DOHH2 (cell line): ENCODE measurements at regions not wholly inside any gene's neighbourhood (a gene's known extent, or its start where the extent isn't known, plus 50 kb on each side); places are given as distances from the start of the nearest gene placed in this dataset.
"Not testable (repeated sequence)": the region's sequence is repeated elsewhere in the genome, so short reads cannot be mapped to it uniquely, and the experiment has no call there.

Experiments
- H3F3A ChIP-seq: fragments of 200-600 bp; sonication (generic), shearing (Covaris generic); 2 replicates; pipeline ENCODE4 v1.6.0; 2016; ENCODE audit warnings: antibody characterized with exemption, mild to moderate bottlenecking; ENCODE audit not compliant: control insufficient read depth, insufficient read depth
- H3K27ac ChIP-seq: fragments of 200-600 bp; sonication (generic); 2 replicates; pipeline ENCODE4 v1.5.1; 2014; ENCODE audit warnings: low read depth, mild to moderate bottlenecking, low read length, moderate library complexity
- H3K27me3 ChIP-seq: fragments of 200-600 bp; sonication (generic); 2 replicates; pipeline ENCODE4 v1.6.1; 2014; ENCODE audit warnings: mild to moderate bottlenecking, low read length, mixed read lengths; ENCODE audit not compliant: control insufficient read depth
- H3K36me3 ChIP-seq: fragments of 200-600 bp; sonication (generic); 2 replicates; pipeline ENCODE4 v1.6.1; 2014; ENCODE audit warnings: mild to moderate bottlenecking, low read length, moderate library complexity, mixed read lengths; ENCODE audit not compliant: control insufficient read depth
- H3K4me1 ChIP-seq: fragments of 200-600 bp; sonication (generic); 2 replicates; pipeline ENCODE4 v1.6.1; 2014; ENCODE audit warnings: mild to moderate bottlenecking, low read length, mixed read lengths; ENCODE audit not compliant: control insufficient read depth
- H3K4me2 ChIP-seq: fragments of 200-600 bp; sonication (generic); 2 replicates; pipeline ENCODE4 v1.6.0; 2014; ENCODE audit warnings: mild to moderate bottlenecking, low read length, moderate library complexity
- H3K4me3 ChIP-seq: fragments of 200-600 bp; sonication (generic); 2 replicates; pipeline ENCODE4 v1.5.1; 2014; ENCODE audit warnings: mild to moderate bottlenecking, low read length, mixed read lengths
- H3K79me2 ChIP-seq: fragments of 200-600 bp; sonication (generic); 2 replicates; pipeline ENCODE4 v1.6.1; 2014; ENCODE audit warnings: mild to moderate bottlenecking, low read length, mixed read lengths; ENCODE audit not compliant: control insufficient read depth
- H3K9me2 ChIP-seq: fragments of 200-600 bp; sonication (generic); replicated peaks from 2 replicates; pipeline ENCODE4 v1.6.1; 2014; ENCODE audit warnings: mild to moderate bottlenecking, low read length, mixed read lengths; ENCODE audit not compliant: control insufficient read depth
- H3K9me3 ChIP-seq: fragments of 200-600 bp; sonication (generic); 2 replicates; pipeline ENCODE4 v1.6.1; 2014; ENCODE audit warnings: antibody characterized with exemption, low read length, mixed read lengths; ENCODE audit not compliant: control insufficient read depth, insufficient read depth
- H4K20me1 ChIP-seq: fragments of 200-600 bp; sonication (generic); 2 replicates; pipeline ENCODE4 v1.6.0; 2014; ENCODE audit warnings: low read depth, mild to moderate bottlenecking, antibody characterized with exemption, low read length, moderate library complexity; ENCODE audit not compliant: control insufficient read depth, insufficient read depth
- EZH2phosphoT487 ChIP-seq: fragments of 200-600 bp; sonication (generic); IDR thresholded peaks from 2 replicates; pipeline ENCODE4 v1.6.1; 2017; ENCODE audit warnings: borderline replicate concordance, mild to moderate bottlenecking, antibody characterized with exemption, low read length, moderate library complexity, mixed read lengths
- TF ChIP-seq, protein P1 (sequence below): fragments of 200-600 bp; sonication (generic); IDR thresholded peaks from one replicate; pipeline ENCODE4 v1.5.1; 2014; ENCODE audit warnings: antibody characterized with exemption, mild to moderate bottlenecking, low read depth, low read length; ENCODE audit not compliant: poor library complexity, severe bottlenecking

DNA sequence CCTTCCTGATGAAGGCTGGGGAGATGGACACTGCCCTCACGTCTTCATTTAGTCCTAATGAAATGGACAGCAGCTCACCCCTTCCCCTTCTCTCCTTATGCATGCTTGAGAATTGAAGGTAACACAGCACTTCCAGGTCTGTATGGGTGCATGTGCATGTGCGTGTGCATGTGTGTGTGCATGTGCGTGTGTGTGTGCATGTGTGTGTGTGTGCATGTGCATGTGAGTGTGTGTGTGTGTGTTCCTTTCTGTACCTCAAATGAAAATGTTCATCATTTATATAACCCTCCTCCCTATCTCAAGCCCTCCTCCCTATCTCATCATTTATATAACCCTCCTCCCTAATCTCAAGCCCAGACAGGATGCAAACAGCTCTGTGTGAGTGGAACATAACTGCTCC lies 444.8 kb downstream of the MAT2B start:
- Histone ChIP-seq H3K4me1 (no peaks in the 10 kb centered on the region), H3K9me2 (no peaks in the 10 kb centered on the region), H3K4me3 (no peak overlapping the region), H3K27ac (no peak overlapping the region), H3F3A (no peaks in the 10 kb centered on the region), H4K20me1 (no peaks in the 10 kb centered on the region), H3K36me3 (no peaks in the 10 kb centered on the region), H3K4me2 (no peak overlapping the region), H3K27me3 (no peaks in the 10 kb centered on the region), H3K9me3 (no peaks in the 10 kb centered on the region), H3K79me2 (no peaks in the 10 kb centered on the region)
- no peak for TF ChIP-seq EZH2phosphoT487
- TF ChIP-seq, protein P1, sequence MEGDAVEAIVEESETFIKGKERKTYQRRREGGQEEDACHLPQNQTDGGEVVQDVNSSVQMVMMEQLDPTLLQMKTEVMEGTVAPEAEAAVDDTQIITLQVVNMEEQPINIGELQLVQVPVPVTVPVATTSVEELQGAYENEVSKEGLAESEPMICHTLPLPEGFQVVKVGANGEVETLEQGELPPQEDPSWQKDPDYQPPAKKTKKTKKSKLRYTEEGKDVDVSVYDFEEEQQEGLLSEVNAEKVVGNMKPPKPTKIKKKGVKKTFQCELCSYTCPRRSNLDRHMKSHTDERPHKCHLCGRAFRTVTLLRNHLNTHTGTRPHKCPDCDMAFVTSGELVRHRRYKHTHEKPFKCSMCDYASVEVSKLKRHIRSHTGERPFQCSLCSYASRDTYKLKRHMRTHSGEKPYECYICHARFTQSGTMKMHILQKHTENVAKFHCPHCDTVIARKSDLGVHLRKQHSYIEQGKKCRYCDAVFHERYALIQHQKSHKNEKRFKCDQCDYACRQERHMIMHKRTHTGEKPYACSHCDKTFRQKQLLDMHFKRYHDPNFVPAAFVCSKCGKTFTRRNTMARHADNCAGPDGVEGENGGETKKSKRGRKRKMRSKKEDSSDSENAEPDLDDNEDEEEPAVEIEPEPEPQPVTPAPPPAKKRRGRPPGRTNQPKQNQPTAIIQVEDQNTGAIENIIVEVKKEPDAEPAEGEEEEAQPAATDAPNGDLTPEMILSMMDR: no peak

DNA sequence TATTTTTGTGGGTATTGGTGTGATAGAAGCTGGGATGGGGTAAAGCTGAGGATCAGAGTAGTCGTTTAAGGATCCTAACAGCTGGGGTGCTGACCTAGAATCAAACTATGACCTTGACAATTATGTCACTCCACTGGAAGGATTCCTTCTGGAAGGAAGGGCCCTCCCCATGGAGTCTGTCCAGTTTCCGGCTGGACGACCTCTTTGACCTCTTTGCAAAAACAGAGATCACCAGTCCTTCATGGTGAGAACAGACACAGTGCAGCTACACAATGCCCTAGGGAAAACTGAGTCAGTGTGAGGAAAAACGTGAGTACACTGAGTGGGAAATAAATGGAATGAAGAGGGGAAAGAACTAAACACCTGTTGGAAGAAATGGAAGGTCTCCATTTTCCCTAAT lies 445.6 kb downstream of the MAT2B start:
- Histone ChIP-seq H3K27ac (no peak overlapping the region), H3K4me1 (no peaks in the 10 kb centered on the region), H3K36me3 (no peaks in the 10 kb centered on the region), H3K27me3 (no peaks in the 10 kb centered on the region), H3F3A (no peaks in the 10 kb centered on the region), H3K9me2 (no peaks in the 10 kb centered on the region), H3K4me2 (no peak overlapping the region), H4K20me1 (no peaks in the 10 kb centered on the region), H3K9me3 (no peaks in the 10 kb centered on the region), H3K79me2 (no peaks in the 10 kb centered on the region), H3K4me3 (no peak overlapping the region)
- no peak for TF ChIP-seq EZH2phosphoT487
- TF ChIP-seq, protein P1: no peak

DNA sequence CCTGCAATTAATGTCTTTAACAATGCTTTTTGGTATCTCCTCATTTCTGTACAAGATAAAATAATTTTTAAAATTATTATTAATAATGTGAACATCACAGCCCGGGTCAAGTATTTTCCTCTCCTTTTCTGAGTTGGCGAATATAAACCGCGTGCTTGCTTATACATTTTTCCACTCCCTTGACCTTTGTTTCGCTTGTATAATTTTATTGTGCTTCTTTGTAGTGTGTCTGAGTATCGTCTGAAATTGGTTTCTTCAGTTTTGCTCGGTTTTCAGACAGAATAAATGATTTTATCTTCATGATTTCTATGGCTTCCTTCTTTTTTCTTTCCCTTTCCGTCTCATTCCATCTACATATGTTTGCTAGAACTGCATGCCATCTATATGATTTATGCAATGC lies 448.5 kb downstream of the MAT2B start:
- no peaks in the 10 kb centered on the region for H4K20me1 ChIP-seq

GRCh38 chr5:163961230-163961629 lies 455.8 kb downstream of the MAT2B start:
- not testable (repeated sequence) for H3F3A ChIP-seq, H3K27me3 ChIP-seq, H4K20me1 ChIP-seq, H3K4me2 ChIP-seq, H3K4me1 ChIP-seq, H3K79me2 ChIP-seq, H3K9me3 ChIP-seq, H3K36me3 ChIP-seq, H3K4me3 ChIP-seq, H3K9me2 ChIP-seq, H3K27ac ChIP-seq

More for the DNA sequence above, 448.5 kb downstream of the MAT2B start:
- H3K4me2 ChIP-seq: no peak overlapping the region
- no peaks in the 10 kb centered on the region for H3K79me2 ChIP-seq
- no peaks in the 10 kb centered on the region for H3K27me3 ChIP-seq
- no peaks in the 10 kb centered on the region for H3F3A ChIP-seq
- no peak overlapping the region for H3K27ac ChIP-seq
- no peak for TF ChIP-seq EZH2phosphoT487
- TF ChIP-seq, protein P1: no peak
- H3K4me3 ChIP-seq: no peak overlapping the region
- H3K36me3 ChIP-seq: no peaks in the 10 kb centered on the region
- H3K4me1 ChIP-seq: no peaks in the 10 kb centered on the region
- no peaks in the 10 kb centered on the region for H3K9me2 ChIP-seq
- H3K9me3 ChIP-seq: no peaks in the 10 kb centered on the region
